Heart right ventricle (tissue), 16 donors: ENCODE measurements at regions not wholly inside any gene's neighbourhood (a gene's known extent, or its start where the extent isn't known, plus 50 kb on each side); places are given as distances from the start of the nearest gene placed in this dataset.
"Not testable (repeated sequence)": the region's sequence is repeated elsewhere in the genome, so short reads cannot be mapped to it uniquely, and the experiment has no call there.

Source experiments
- ATAC-seq, 8 donors: fragments of 200-7000 bp; cut with Tn5 transposase; one replicate each; pipeline ENCODE4 v1.9.1; 2020; ENCODE audit warnings: mild to moderate bottlenecking in 8 of 8, moderate library complexity in 8 of 8, moderate number of reproducible peaks in 1 of 8
- DNase-seq, 2 donors: peaks; one replicate each; pipeline ENCODE4 v3.0.0-alpha.2; 2020
- H3K27ac ChIP-seq, 10 donors: fragments of 200-600 bp; sonication (generic) in 2 of 10; one replicate each; pipeline versions ENCODE4 v1.5.0 to v1.8.0; 2020 to 2022; ENCODE audit warnings: mild to moderate bottlenecking in 3 of 10
- H3K27me3 ChIP-seq, 7 donors: fragments of 200-600 bp; one replicate each; pipeline ENCODE4 v1.8.0; 2021 to 2022; ENCODE audit warnings: mild to moderate bottlenecking in 2 of 7
- H3K36me3 ChIP-seq, 9 donors: fragments of 200-600 bp; sonication (generic) in 1 of 9; one replicate each; pipeline versions ENCODE4 v1.5.0 to v1.8.0; 2020 to 2022; ENCODE audit warnings: mild to moderate bottlenecking in 2 of 9
- H3K4me1 ChIP-seq, 9 donors: fragments of 200-600 bp; sonication (generic) in 1 of 9; one replicate each; pipeline versions ENCODE4 v1.5.0 to v1.8.0; 2020 to 2022; ENCODE audit warnings: mild to moderate bottlenecking in 4 of 9
- H3K4me3 ChIP-seq, 10 donors: fragments of 200-600 bp; sonication (generic) in 2 of 10; one replicate each; pipeline versions ENCODE4 v1.5.0 to v1.8.0; 2020 to 2022; ENCODE audit warnings: mild to moderate bottlenecking in 7 of 10, moderate library complexity in 2 of 10
- H3K9me3 ChIP-seq, 11 donors: fragments of 200-600 bp in 10 of 11; sonication (generic) in 2 of 11; one replicate each; pipeline versions ENCODE4 v1.5.0 to v1.8.0; 2013 to 2022; ENCODE audit warnings: mild to moderate bottlenecking in 2 of 11, control low read depth in 1 of 11, moderate library complexity in 1 of 11
- WGBS, 2 donors: extraction: QIAGEN DNeasy Blood & Tissue Kit; methylation state at CpG; one replicate each; pipeline ENCODE4 v1.1.7; 2013; ENCODE audit warnings: inconsistent platforms in 1 of 2; 5-methylcytosine and 5-hydroxymethylcytosine counted together
- intact Hi-C, 10 donors: fragments of 100-400 bp; cut with DNase I; formaldehyde crosslinking; loops; one replicate each; pipeline versions ENCODE4 v1.11.1 to v1.14.2; 2022
- TF ChIP-seq, protein P1 (sequence below), 9 donors: fragments of 200-600 bp; sonication (generic) in 2 of 9; IDR thresholded peaks; one replicate each; pipeline versions ENCODE4 v1.5.0 to v1.8.0; 2021 to 2022; ENCODE audit warnings: antibody characterized with exemption in 9 of 9, mild to moderate bottlenecking in 5 of 9, moderate library complexity in 1 of 9
- donor health status: Arrhythmogenic right ventricular cardiomyopathy.
- donor health status: ischemic (EF 13 %, LVEDD 7.1; RV severe dilation, severe dysfunction).
- donor health status: healthy with polysubstance abuse.
- donor health status: DM: no; HTN: yes; CAD: no.
- donor health status: DM: no; HTN: no; CAD: no.
- donor health status: ischemic (EF 25% LVEDD 6.9; RV normal size, moderate dysfunction).
- donor health status: ischemic (EF 25% LVEDD 5.7; RV mildly dilated, moderate dysfunction).
- donor health status: healthy.
- donor health status: DM: yes; HTN: yes; CAD: no.
- donor health status: Ischemic cardiomyopathy.
- donor health status: ischemic (EF 35%, LVEDD 5.7; RV mildly dilated, moderate dysfunction).
- donor health status: nonischemic (EF 11% LVEDD 7.7; RV severe dilation, severe dysfunction).
- donor health status: DM: yes; HTN: yes; CAD: no.
- donor health status: PGD.
- donor health status: ischemic (EF 29% LVEDD 5.4; RV normal size, mild dysfunction).
- donor health status: nonischemic (EF 23%, LVEDD 6.1; RV moderate dilation, normal function).

DNA sequence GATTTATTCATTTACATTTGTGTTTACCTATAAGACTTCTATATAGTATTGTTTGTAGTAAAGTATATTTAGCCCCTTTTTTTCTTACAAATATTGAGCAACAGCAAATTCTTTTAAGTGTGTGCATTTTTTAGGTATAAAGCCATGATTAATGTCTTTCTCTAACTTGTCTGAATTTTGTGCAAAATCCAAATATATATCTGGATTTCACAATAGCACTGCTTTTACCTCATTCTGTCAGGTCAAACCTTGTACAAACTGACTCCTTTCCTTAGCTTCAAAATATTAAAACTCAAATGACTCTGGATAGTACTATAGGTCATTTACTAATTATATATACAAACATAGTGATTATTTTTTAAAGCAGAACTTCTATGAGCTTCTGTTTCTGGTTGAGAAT lies 563.0 kb upstream of the SPRY2 start:
- TF ChIP-seq, protein P1, sequence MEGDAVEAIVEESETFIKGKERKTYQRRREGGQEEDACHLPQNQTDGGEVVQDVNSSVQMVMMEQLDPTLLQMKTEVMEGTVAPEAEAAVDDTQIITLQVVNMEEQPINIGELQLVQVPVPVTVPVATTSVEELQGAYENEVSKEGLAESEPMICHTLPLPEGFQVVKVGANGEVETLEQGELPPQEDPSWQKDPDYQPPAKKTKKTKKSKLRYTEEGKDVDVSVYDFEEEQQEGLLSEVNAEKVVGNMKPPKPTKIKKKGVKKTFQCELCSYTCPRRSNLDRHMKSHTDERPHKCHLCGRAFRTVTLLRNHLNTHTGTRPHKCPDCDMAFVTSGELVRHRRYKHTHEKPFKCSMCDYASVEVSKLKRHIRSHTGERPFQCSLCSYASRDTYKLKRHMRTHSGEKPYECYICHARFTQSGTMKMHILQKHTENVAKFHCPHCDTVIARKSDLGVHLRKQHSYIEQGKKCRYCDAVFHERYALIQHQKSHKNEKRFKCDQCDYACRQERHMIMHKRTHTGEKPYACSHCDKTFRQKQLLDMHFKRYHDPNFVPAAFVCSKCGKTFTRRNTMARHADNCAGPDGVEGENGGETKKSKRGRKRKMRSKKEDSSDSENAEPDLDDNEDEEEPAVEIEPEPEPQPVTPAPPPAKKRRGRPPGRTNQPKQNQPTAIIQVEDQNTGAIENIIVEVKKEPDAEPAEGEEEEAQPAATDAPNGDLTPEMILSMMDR (IDR thresholded peaks at IDR 0.05): no peak
- Histone ChIP-seq H3K4me1 (peaks cover 0 to 30% (median 10%) of the 10 kb centered on the region in 9 donors), H3K36me3 (no peaks in the 10 kb centered on the region), H3K27ac (no peak overlapping the region), H3K27me3 (no peaks in the 10 kb centered on the region), H3K4me3 (no peak overlapping the region), H3K9me3 (peaks cover 0 to 2% (median 0%) of the 10 kb centered on the region in 11 donors)
- DNase-seq (no peak), ATAC-seq (no peak)
- intact Hi-C loops: no loop called here

GRCh38 chr13:80901530-80901929 lies 560.6 kb upstream of the SPRY2 start:
- no peak for DNase-seq
- no peaks in the 10 kb centered on the region for H3K27me3 ChIP-seq
- TF ChIP-seq, protein P1 (IDR thresholded peaks at IDR 0.05): no peak
- ATAC-seq: peak in 5 of 8 donors; percentile 50 to 66 (median 54)
- H3K4me3 ChIP-seq: no peak overlapping the region
- H3K27ac ChIP-seq: peak overlapping the region in 4 of 10 donors; percentile 48 to 80 (median 56)
- intact Hi-C loops: no loop called here
- peaks cover 0 to 30% (median 10%) of the 10 kb centered on the region in 9 donors for H3K4me1 ChIP-seq
- 47 to 66% methylated on average over 2 of the region's 2 CpGs for WGBS, 2 donors
- no peaks in the 10 kb centered on the region for H3K36me3 ChIP-seq
- no peaks in the 10 kb centered on the region for H3K9me3 ChIP-seq

DNA sequence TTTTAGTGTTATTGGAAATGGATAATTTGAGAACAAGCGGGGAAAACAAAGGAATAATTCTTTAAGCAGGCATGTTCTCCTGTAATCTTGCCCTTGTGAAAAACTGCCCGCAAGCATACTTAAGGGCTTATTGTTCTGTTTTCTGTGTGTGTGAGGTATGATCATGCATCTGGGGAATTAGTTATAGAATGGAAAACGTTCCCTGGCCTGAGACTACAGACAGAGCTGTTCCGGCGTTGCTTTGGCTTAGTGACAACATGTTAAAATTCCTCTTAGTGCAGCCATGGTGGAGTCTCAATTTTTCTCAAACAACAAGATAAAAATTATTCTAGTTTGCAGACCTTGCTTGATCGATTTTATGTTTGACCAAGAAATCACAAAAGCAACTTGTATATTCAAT lies 560.2 kb upstream of the SPRY2 start:
- 33 to 35% methylated on average over 6 of the region's 6 CpGs for WGBS, 2 donors

GRCh38 chr13:80900561-80900960 lies 559.6 kb upstream of the SPRY2 start:
- Histone ChIP-seq H3K4me1 (peaks cover 0 to 30% (median 10%) of the 10 kb centered on the region in 9 donors), H3K36me3 (no peaks in the 10 kb centered on the region), H3K27ac (peak overlapping the region in 8 of 10 donors; percentile 1 to 80 (median 53)), H3K27me3 (no peaks in the 10 kb centered on the region), H3K9me3 (no peaks in the 10 kb centered on the region), H3K4me3 (no peak overlapping the region)
- DNase-seq (no peak), ATAC-seq (peak in 5 of 8 donors; percentile 58 to 81 (median 65))
- intact Hi-C loops: no loop called here
- TF ChIP-seq, protein P1 (IDR thresholded peaks at IDR 0.05): no peak

More for the DNA sequence above, 560.2 kb upstream of the SPRY2 start:
- no peaks in the 10 kb centered on the region for H3K9me3 ChIP-seq
- TF ChIP-seq, protein P1 (IDR thresholded peaks at IDR 0.05): no peak
- H3K27me3 ChIP-seq: no peaks in the 10 kb centered on the region
- peak overlapping the region in 8 of 10 donors; percentile 1 to 80 (median 53) for H3K27ac ChIP-seq
- intact Hi-C loops: no loop called here
- DNase-seq (no peak), ATAC-seq (peak in 7 of 8 donors; percentile 55 to 88 (median 83))
- no peaks in the 10 kb centered on the region for H3K36me3 ChIP-seq
- H3K4me3 ChIP-seq: no peak overlapping the region
- H3K4me1 ChIP-seq: peaks cover 0 to 30% (median 10%) of the 10 kb centered on the region in 9 donors

- WGBS, 2 donors: 89 to 93% methylated on average over 4 of the region's 4 CpGs
- H3K27ac ChIP-seq, H3K36me3 ChIP-seq, H3K9me3 ChIP-seq, intact Hi-C loops, H3K4me3 ChIP-seq, ATAC-seq, H3K27me3 ChIP-seq, DNase-seq: not testable (repeated sequence)
- peaks cover 0 to 30% (median 10%) of the 10 kb centered on the region in 9 donors for H3K4me1 ChIP-seq
These were observed 556.7 kb upstream of the SPRY2 start for GRCh38 chr13:80897641-80898040.
